ENCODE measurements at regions not wholly inside any gene's neighbourhood (a gene's known extent, or its start where the extent isn't known, plus 50 kb on each side); places are given as distances from the start of the nearest gene placed in this dataset.

DNA sequence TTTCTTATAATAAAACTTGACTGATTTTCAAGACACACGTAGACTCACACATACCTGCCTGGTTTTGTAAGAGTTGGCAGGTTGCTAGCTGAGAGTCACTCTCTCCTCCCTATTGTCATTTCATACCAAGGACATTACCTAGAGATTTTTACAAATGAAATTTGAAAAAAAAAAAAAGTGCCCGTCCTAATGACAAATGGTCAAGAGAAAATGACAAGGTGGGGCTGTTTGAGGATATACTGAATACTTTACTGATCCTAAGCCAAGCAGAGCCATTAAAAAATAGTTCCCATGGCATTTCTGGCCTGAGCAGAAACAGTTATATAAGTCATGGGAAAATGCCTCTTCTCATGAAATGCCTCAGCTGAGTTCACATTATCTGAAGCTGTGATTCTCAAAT lies 150.2 kb downstream of the DYRK2 start:
- WGBS = 95% methylated on average over 2 of the region's 2 CpGs
- Histone ChIP-seq H3K36me3 (ENCODE audit: control insufficient read depth in 2 of 2, insufficient read depth in 2 of 2, low read length in 1 of 2) (no peaks in the 10 kb centered on the region), H3K4me3 (ENCODE audit: low read length in 2 of 2) (no peak overlapping the region), H3K27me3 (ENCODE audit: control insufficient read depth in 2 of 2, insufficient read depth in 1 of 2, low read length in 1 of 2) (no peaks in the 10 kb centered on the region), H3K9me3 (ENCODE audit: control insufficient read depth in 2 of 2, insufficient read depth in 1 of 2, low read length in 1 of 2) (no peaks in the 10 kb centered on the region), H3K4me1 (ENCODE audit: control insufficient read depth in 2 of 2, insufficient read depth in 2 of 2, low read length in 2 of 2) (peaks cover 13 to 15% of the 10 kb centered on the region in 2 donors), H3K27ac (ENCODE audit: low read depth in 1 of 2, low read length in 1 of 2) (no peak overlapping the region)
- no peak for DNase-seq (ENCODE audit: low read depth in 6 of 9, low spot score in 9 of 9)

DNA sequence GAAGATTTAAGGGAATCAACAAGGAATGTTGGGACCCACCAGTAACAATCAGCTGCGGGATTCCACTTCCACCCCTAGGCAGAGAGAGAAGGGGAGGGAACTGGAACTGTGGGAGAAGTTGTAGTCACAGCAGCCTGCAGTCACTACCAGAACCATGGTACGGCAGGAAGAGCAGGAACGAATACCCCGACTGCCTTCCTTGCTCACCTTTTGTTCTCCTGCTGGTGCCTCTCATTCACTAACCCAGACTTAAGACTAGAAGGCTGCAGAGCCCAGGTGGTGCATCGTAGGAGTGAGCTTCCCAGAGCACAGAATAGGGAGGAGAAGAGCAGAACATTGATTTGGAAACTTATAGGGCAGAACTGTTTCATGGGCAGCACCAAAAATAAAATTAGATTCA lies 154.2 kb downstream of the DYRK2 start:
- Histone ChIP-seq H3K9me3 (ENCODE audit: control insufficient read depth in 2 of 2, insufficient read depth in 1 of 2, low read length in 1 of 2) (no peaks in the 10 kb centered on the region), H3K27ac (ENCODE audit: low read depth in 1 of 2, low read length in 1 of 2) (peak overlapping the region in 1 of 2 donors; percentile 29), H3K27me3 (ENCODE audit: control insufficient read depth in 2 of 2, insufficient read depth in 1 of 2, low read length in 1 of 2) (no peaks in the 10 kb centered on the region), H3K36me3 (ENCODE audit: control insufficient read depth in 2 of 2, insufficient read depth in 2 of 2, low read length in 1 of 2) (no peaks in the 10 kb centered on the region), H3K4me3 (ENCODE audit: low read length in 2 of 2) (no peak overlapping the region), H3K4me1 (ENCODE audit: control insufficient read depth in 2 of 2, insufficient read depth in 2 of 2, low read length in 2 of 2) (peaks cover 35 to 45% of the 10 kb centered on the region in 2 donors)
- peak in 3 of 9 donors; percentile 32 to 68 (median 41) for DNase-seq (ENCODE audit: low read depth in 6 of 9, low spot score in 9 of 9)
- WGBS = 51% methylated on average over 5 of the region's 5 CpGs

DNA sequence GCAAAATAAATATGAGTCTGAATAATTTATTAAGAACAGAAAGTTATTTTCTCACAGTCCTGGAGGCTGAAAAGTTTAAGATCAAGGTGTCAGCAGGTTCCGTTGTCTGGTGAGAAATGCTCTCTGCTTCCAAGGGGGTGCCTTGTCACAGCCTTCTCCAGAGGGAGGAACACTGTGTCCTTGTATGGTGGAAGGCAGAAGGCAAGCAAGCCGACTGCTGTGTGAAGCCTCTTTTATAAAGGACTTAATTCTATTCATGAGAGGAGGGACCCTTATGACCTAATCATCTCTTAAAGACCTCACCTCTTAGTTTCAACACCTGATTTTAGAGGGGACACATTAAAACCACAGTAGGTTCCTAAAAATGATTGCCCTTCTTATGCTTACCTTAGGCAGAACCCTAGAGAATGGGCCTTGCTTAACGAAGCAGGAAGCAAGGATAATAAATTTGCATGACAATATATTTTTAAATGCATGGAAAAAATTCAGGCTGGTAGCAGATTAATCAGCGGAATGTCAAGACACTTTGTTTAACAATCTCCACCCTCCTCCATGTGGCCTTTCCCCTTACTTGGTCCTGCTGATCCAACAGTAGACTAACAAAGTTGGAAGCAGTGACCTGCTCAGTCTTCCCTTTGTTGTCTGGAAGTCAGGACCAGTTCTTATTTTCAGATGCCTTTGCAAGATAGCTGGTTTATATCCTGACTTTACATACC lies 154.9 kb downstream of the DYRK2 start:
- Histone ChIP-seq H3K27ac (ENCODE audit: low read depth in 1 of 2, low read length in 1 of 2) (peak overlapping the region in 1 of 2 donors; percentile 83), H3K4me1 (ENCODE audit: control insufficient read depth in 2 of 2, insufficient read depth in 2 of 2, low read length in 2 of 2) (peaks cover 35 to 48% of the 10 kb centered on the region in 2 donors), H3K4me3 (ENCODE audit: low read length in 2 of 2) (no peak overlapping the region), H3K36me3 (ENCODE audit: control insufficient read depth in 2 of 2, insufficient read depth in 2 of 2, low read length in 1 of 2) (no peaks in the 10 kb centered on the region), H3K9me3 (ENCODE audit: control insufficient read depth in 2 of 2, insufficient read depth in 1 of 2, low read length in 1 of 2) (no peaks in the 10 kb centered on the region), H3K27me3 (ENCODE audit: control insufficient read depth in 2 of 2, insufficient read depth in 1 of 2, low read length in 1 of 2) (no peaks in the 10 kb centered on the region)
- peak in 1 of 9 donors; percentile 36 for DNase-seq (ENCODE audit: low read depth in 6 of 9, low spot score in 9 of 9)
- WGBS = 72% methylated on average over 4 of the region's 4 CpGs

DNA sequence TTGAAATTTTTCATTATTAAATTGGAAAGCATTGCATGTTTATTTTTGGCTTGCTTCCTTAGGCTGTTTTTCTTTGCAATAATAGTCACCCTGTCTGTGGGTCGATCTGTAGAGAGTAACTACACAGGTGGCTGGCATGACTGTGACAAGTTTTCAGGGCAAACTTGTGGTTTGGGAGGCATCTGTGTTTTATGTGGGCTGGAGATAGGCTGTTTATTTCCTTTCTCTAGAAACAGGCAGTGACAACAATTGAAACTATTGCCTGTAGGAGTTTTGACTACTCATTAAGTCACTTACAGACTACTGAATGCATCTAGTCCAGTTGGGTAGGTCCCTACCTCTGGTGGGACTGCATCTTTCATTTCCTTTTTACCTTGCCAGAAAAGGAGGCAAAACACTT lies 155.6 kb downstream of the DYRK2 start:
- Histone ChIP-seq H3K4me3 (ENCODE audit: low read length in 2 of 2) (peak overlapping the region in 1 of 2 donors; percentile 27), H3K9me3 (ENCODE audit: control insufficient read depth in 2 of 2, insufficient read depth in 1 of 2, low read length in 1 of 2) (no peaks in the 10 kb centered on the region), H3K4me1 (ENCODE audit: control insufficient read depth in 2 of 2, insufficient read depth in 2 of 2, low read length in 2 of 2) (peaks cover 32 to 48% of the 10 kb centered on the region in 2 donors), H3K36me3 (ENCODE audit: control insufficient read depth in 2 of 2, insufficient read depth in 2 of 2, low read length in 1 of 2) (no peaks in the 10 kb centered on the region), H3K27me3 (ENCODE audit: control insufficient read depth in 2 of 2, insufficient read depth in 1 of 2, low read length in 1 of 2) (no peaks in the 10 kb centered on the region), H3K27ac (ENCODE audit: low read depth in 1 of 2, low read length in 1 of 2) (peak overlapping the region in 1 of 2 donors; percentile 83)
- WGBS = 5% methylated on average over 1 of the region's 1 CpG
- DNase-seq (ENCODE audit: low read depth in 6 of 9, low spot score in 9 of 9) = peak; percentile 54 to 95 (median 81)

DNA sequence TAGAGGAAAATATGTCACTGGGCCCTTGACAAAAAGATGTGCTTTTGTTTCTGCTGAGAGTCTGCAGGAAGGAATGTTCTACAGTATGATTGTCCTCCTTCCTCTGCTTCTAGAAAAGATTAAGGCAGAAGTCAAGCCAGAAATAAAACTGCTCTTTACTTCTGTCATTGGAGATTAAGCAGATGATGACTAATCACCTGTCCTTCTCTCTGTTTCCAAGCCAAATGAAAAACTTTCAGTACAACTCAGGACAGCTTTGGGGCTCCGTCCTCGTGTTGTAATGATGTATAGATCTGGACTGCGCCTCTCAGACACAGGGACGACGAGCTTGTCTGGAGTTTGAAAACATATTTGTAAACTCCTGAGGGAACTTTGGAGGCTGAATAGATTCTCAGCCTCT lies 159.3 kb downstream of the DYRK2 start:
- Histone ChIP-seq H3K4me1 (ENCODE audit: control insufficient read depth in 2 of 2, insufficient read depth in 2 of 2, low read length in 2 of 2) (peaks cover 29 to 44% of the 10 kb centered on the region in 2 donors), H3K27ac (ENCODE audit: low read depth in 1 of 2, low read length in 1 of 2) (no peak overlapping the region), H3K36me3 (ENCODE audit: control insufficient read depth in 2 of 2, insufficient read depth in 2 of 2, low read length in 1 of 2) (no peaks in the 10 kb centered on the region), H3K9me3 (ENCODE audit: control insufficient read depth in 2 of 2, insufficient read depth in 1 of 2, low read length in 1 of 2) (no peaks in the 10 kb centered on the region), H3K4me3 (ENCODE audit: low read length in 2 of 2) (no peak overlapping the region), H3K27me3 (ENCODE audit: control insufficient read depth in 2 of 2, insufficient read depth in 1 of 2, low read length in 1 of 2) (no peaks in the 10 kb centered on the region)
- peak in 1 of 9 donors; percentile 15 for DNase-seq (ENCODE audit: low read depth in 6 of 9, low spot score in 9 of 9)
- WGBS = 94% methylated on average over 5 of the region's 5 CpGs

DNA sequence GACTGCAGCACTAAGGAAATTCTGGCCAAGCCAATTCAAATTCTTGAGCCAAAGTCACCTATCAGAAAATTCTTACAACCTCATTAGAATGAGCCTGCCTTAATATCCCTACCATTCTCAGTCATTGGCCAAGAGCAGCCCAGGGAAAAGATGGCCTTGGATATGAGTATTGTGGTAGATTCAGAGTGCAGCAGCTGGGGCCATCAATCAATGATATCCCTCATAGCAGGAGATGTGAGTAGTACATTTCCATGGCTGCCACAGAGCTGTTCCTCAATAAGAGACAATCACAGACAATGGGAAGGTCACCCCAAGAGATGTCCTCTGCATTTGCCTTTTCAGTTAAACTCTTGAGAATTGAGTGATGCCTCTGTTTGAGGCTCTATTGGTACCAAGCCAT lies 161.6 kb downstream of the DYRK2 start:
- Histone ChIP-seq H3K9me3 (ENCODE audit: control insufficient read depth in 2 of 2, insufficient read depth in 1 of 2, low read length in 1 of 2) (no peaks in the 10 kb centered on the region), H3K27ac (ENCODE audit: low read depth in 1 of 2, low read length in 1 of 2) (no peak overlapping the region), H3K27me3 (ENCODE audit: control insufficient read depth in 2 of 2, insufficient read depth in 1 of 2, low read length in 1 of 2) (no peaks in the 10 kb centered on the region), H3K36me3 (ENCODE audit: control insufficient read depth in 2 of 2, insufficient read depth in 2 of 2, low read length in 1 of 2) (no peaks in the 10 kb centered on the region), H3K4me1 (ENCODE audit: control insufficient read depth in 2 of 2, insufficient read depth in 2 of 2, low read length in 2 of 2) (peaks cover 11 to 24% of the 10 kb centered on the region in 2 donors), H3K4me3 (ENCODE audit: low read length in 2 of 2) (no peak overlapping the region)
- DNase-seq (ENCODE audit: low read depth in 6 of 9, low spot score in 9 of 9) = no peak

DNA sequence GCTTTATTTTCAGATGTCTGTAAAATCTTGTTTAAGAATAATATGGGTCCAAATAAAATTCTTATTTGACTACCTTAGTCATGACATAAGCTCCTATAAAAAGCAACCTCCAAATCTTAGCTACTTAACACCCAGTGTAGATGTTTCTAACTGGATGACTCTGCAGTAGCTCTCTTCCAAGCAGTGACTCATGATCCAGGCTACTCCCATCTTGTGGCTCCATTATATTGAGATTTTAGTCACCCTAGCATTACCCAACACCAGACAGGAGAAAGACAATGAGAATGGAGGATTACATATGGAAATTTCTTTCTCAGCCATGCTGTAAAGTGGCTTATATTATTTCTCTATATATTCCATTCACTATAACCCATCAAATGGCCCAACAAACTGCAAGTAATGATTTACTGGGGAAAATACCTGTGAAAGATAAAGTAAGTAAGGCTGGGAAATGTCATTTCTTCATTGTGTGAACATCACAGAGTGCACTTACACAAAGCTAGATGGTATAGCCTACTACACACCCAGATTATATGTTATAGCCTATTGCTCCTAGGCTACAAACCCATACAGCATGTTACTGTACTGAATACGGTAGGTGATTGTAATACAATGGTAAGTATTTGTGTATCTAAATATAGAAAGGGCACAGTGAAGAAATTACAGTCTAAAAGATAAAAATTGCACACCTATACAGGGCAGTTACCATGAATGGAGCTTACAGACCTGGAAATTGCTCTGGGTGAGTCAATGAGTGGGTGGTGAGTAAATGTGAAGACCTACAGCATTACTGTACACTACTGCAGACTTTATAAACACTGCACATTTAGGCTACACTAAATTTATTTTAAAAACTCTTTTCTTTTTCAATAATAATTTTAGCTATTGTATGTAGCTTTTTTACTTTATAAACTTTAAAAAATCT lies 163.2 kb downstream of the DYRK2 start:
- Histone ChIP-seq H3K27ac (ENCODE audit: low read depth in 1 of 2, low read length in 1 of 2) (no peak overlapping the region), H3K36me3 (ENCODE audit: control insufficient read depth in 2 of 2, insufficient read depth in 2 of 2, low read length in 1 of 2) (no peaks in the 10 kb centered on the region), H3K9me3 (ENCODE audit: control insufficient read depth in 2 of 2, insufficient read depth in 1 of 2, low read length in 1 of 2) (no peaks in the 10 kb centered on the region), H3K27me3 (ENCODE audit: control insufficient read depth in 2 of 2, insufficient read depth in 1 of 2, low read length in 1 of 2) (no peaks in the 10 kb centered on the region), H3K4me1 (ENCODE audit: control insufficient read depth in 2 of 2, insufficient read depth in 2 of 2, low read length in 2 of 2) (peaks cover 0 to 11% of the 10 kb centered on the region in 2 donors), H3K4me3 (ENCODE audit: low read length in 2 of 2) (no peak overlapping the region)
- WGBS = 95% methylated on average over 1 of the region's 1 CpG
- no peak for DNase-seq (ENCODE audit: low read depth in 6 of 9, low spot score in 9 of 9)

DNA sequence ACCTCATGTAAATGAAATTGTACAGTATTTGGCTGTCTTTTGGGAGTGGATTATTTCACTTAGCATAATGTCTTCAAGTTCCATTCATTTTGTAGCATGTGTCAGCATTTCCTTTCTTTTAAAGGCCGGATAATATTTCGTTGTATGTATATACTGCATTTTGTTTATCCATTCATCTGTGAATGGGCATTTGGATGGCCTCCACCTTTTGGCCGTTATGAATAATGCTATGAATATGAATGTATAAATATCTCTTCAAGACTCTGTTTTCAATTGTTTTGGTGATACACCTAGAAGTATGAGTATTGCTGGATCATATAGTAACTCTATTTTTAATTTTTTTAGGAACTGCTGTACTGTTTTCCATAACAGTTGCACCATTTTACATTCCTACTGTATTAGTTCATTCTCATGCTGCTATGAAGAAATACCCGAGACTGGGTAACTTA lies 164.9 kb downstream of the DYRK2 start:
- no peaks in the 10 kb centered on the region for H3K9me3 ChIP-seq (ENCODE audit: control insufficient read depth in 2 of 2, insufficient read depth in 1 of 2, low read length in 1 of 2)
- H3K4me3 ChIP-seq (ENCODE audit: low read length in 2 of 2) = no peak overlapping the region
- 97% methylated on average over 4 of the region's 4 CpGs for WGBS
- no peaks in the 10 kb centered on the region for H3K4me1 ChIP-seq (ENCODE audit: control insufficient read depth in 2 of 2, insufficient read depth in 2 of 2, low read length in 2 of 2)
- H3K36me3 ChIP-seq (ENCODE audit: control insufficient read depth in 2 of 2, insufficient read depth in 2 of 2, low read length in 1 of 2) = no peaks in the 10 kb centered on the region
- H3K27ac ChIP-seq (ENCODE audit: low read depth in 1 of 2, low read length in 1 of 2) = no peak overlapping the region
- no peaks in the 10 kb centered on the region for H3K27me3 ChIP-seq (ENCODE audit: control insufficient read depth in 2 of 2, insufficient read depth in 1 of 2, low read length in 1 of 2)
- no peak for DNase-seq (ENCODE audit: low read depth in 6 of 9, low spot score in 9 of 9)

DNA sequence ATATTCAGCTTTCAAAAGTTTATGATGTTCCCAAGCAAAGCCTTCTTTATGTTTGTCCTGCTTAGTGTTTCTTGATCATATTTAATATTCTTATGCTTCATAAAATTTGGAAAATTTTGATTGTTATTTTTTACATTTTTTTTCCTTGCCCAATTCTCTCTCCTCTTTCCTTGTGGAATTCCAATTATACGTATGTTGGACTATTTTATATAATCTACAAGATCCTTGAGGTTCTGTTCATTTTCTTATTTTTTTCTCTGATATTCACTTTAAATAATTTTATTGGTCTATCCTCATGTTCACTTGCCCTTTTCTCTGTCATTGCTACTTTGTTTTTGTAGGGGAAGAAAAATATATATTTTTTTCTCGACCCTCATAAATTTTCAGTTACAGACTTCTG lies 167.7 kb downstream of the DYRK2 start:
- Histone ChIP-seq H3K27me3 (ENCODE audit: control insufficient read depth in 2 of 2, insufficient read depth in 1 of 2, low read length in 1 of 2) (no peaks in the 10 kb centered on the region), H3K4me1 (ENCODE audit: control insufficient read depth in 2 of 2, insufficient read depth in 2 of 2, low read length in 2 of 2) (no peaks in the 10 kb centered on the region), H3K4me3 (ENCODE audit: low read length in 2 of 2) (no peak overlapping the region), H3K36me3 (ENCODE audit: control insufficient read depth in 2 of 2, insufficient read depth in 2 of 2, low read length in 1 of 2) (no peaks in the 10 kb centered on the region), H3K9me3 (ENCODE audit: control insufficient read depth in 2 of 2, insufficient read depth in 1 of 2, low read length in 1 of 2) (no peaks in the 10 kb centered on the region), H3K27ac (ENCODE audit: low read depth in 1 of 2, low read length in 1 of 2) (no peak overlapping the region)
- WGBS = 98% methylated on average over 2 of the region's 2 CpGs
- no peak for DNase-seq (ENCODE audit: low read depth in 6 of 9, low spot score in 9 of 9)

All from thymus (tissue), 11 donors.